Fibroblast of pulmonary artery (primary cell): ENCODE measurements at regions not wholly inside any gene's neighbourhood (a gene's known extent, or its start where the extent isn't known, plus 50 kb on each side); places are given as distances from the start of the nearest gene placed in this dataset.
"Not testable (repeated sequence)": the region's sequence is repeated elsewhere in the genome, so short reads cannot be mapped to it uniquely, and the experiment has no call there.

Experiments
- DNase-seq: peaks from one replicate; pipeline ENCODE4 v3.0.0-alpha.2; 2010; ENCODE audit warnings: low read depth
- H3K4me3 ChIP-seq: replicated peaks from 2 replicates; pipeline ENCODE4 v1.5.1; 2011; ENCODE audit warnings: low read depth, mild to moderate bottlenecking, control low read depth, low read length, moderate library complexity
- CTCF ChIP-seq: IDR thresholded peaks from 2 replicates; pipeline ENCODE4 v1.5.1; 2011; ENCODE audit warnings: mild to moderate bottlenecking, control low read depth, low read length, inconsistent platforms; ENCODE audit errors: missing control alignments

GRCh38 chr11:37907436-37908218, 1309.6 kb upstream of the RAG2 start:
- H3K4me3 ChIP-seq, result no peak overlapping the region
- TF ChIP-seq CTCF, result no peak
- peak; percentile 6 for DNase-seq

GRCh38 chr11:37905707-37906417, 1307.8 kb upstream of the RAG2 start:
- DNase-seq, result no peak
- TF ChIP-seq CTCF, result no peak
- no peak overlapping the region for H3K4me3 ChIP-seq

GRCh38 chr11:37896016-37896415, 1298.0 kb upstream of the RAG2 start:
- no peak for TF ChIP-seq CTCF
- no peak for DNase-seq
- H3K4me3 ChIP-seq, result no peak overlapping the region

GRCh38 chr11:37881741-37882140, 1283.7 kb upstream of the RAG2 start:
- no peak for DNase-seq
- no peak overlapping the region for H3K4me3 ChIP-seq
- TF ChIP-seq CTCF, result no peak

- no peak for DNase-seq
- no peak overlapping the region for H3K4me3 ChIP-seq
- no peak for TF ChIP-seq CTCF
These were observed 1263.6 kb upstream of the RAG2 start for GRCh38 chr11:37861671-37862070.

- not testable (repeated sequence) for DNase-seq, H3K4me3 ChIP-seq
These were observed 1260.9 kb upstream of the RAG2 start for GRCh38 chr11:37858806-37859537.

GRCh38 chr11:37858398-37858797, 1260.4 kb upstream of the RAG2 start:
- DNase-seq, result peak; percentile 8
- H3K4me3 ChIP-seq, result no peak overlapping the region
- TF ChIP-seq CTCF, result peak; percentile 18
